ENCODE measurements at regions not wholly inside any gene's neighbourhood (a gene's known extent, or its start where the extent isn't known, plus 50 kb on each side); places are given as distances from the start of the nearest gene placed in this dataset.

DNA sequence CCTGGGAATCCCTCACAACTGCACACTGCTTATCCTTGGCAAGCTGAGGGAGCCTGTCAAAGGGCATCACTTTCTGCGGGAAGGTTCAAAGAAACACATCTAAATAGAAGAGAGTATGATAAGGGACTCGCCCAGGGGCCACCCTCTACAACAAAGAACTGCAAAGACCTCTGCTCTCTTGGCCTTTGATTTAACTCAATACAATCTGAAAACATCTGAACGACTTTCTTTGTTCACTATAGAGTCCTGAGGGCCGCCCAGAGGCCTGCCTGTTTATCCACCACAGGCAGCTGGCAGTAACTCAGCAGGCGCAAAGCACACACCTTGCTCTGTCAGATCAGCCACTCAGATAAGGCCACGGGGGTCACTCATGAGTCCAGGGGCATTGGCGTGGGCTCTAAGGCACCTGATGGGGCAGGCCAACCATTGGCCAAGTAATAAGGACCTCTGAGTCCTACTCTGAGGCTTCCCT is 139.3 kb downstream of the UNC5CL start (continued):
- TF ChIP-seq NFYB (CRISPR knock-in tag; IDR thresholded peaks at IDR 0.05) (peak; percentile 33; the same call in 1 of the 2 replicates), SIN3B (IDR thresholded peaks at IDR 0.05; ENCODE audit: low read length) (no peak)

GRCh38 chr6:40898073-40898472 is 140.9 kb downstream of the UNC5CL start:
- Histone ChIP-seq H3K4me1 (ENCODE audit: insufficient read depth, low read length) (peaks cover 87% of the 10 kb centered on the region), H3K4me3 (replicated peaks in 1 of 3; ENCODE audit: insufficient read depth in 1 of 3, low read depth in 2 of 3, low read length in 3 of 3) (no peak overlapping the region), H3K36me3 (replicated peaks in 1 of 2; ENCODE audit: control insufficient read depth in 1 of 2, insufficient read depth in 2 of 2, low read length in 2 of 2) (no peaks in the 10 kb centered on the region), H2AFZ (ENCODE audit: low read length) (no peak overlapping the region), H3K27me3 (ENCODE audit: control insufficient read depth in 1 of 2, insufficient read depth in 2 of 2, low read length in 2 of 2) (no peaks in the 10 kb centered on the region; a peak in 1 of 5 replicates), H4K20me1 (ENCODE audit: insufficient read depth, low read length) (no peaks in the 10 kb centered on the region), H3K9ac (ENCODE audit: insufficient read depth, low read depth, low read length) (no peak overlapping the region), H3K79me2 (ENCODE audit: insufficient read depth, low read length) (no peaks in the 10 kb centered on the region), H3K9me3 (ENCODE audit: low read length) (no peaks in the 10 kb centered on the region), H3K4me2 (ENCODE audit: low read depth, low read length) (no peak overlapping the region), H3K27ac (ENCODE audit: extremely low read length, insufficient read depth, low read length) (no peak overlapping the region)
- FAIRE-seq (no peak), ATAC-seq (no peak), DNase-seq (ENCODE audit: low spot score) (no peak)
- TF ChIP-seq, protein P1, sequence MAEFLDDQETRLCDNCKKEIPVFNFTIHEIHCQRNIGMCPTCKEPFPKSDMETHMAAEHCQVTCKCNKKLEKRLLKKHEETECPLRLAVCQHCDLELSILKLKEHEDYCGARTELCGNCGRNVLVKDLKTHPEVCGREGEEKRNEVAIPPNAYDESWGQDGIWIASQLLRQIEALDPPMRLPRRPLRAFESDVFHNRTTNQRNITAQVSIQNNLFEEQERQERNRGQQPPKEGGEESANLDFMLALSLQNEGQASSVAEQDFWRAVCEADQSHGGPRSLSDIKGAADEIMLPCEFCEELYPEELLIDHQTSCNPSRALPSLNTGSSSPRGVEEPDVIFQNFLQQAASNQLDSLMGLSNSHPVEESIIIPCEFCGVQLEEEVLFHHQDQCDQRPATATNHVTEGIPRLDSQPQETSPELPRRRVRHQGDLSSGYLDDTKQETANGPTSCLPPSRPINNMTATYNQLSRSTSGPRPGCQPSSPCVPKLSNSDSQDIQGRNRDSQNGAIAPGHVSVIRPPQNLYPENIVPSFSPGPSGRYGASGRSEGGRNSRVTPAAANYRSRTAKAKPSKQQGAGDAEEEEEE (CRISPR knock-in tag; IDR thresholded peaks at IDR 0.05; ENCODE audit: borderline replicate concordance) = no peak
- TF ChIP-seq ZBTB10 (CRISPR knock-in tag; IDR thresholded peaks at IDR 0.05; ENCODE audit: borderline replicate concordance) (0 out of 2 replicates have a peak, but pooled peaks have one; percentile 1), ZNF224 (CRISPR knock-in tag; IDR thresholded peaks at IDR 0.05) (no peak), ARHGAP35 (CRISPR knock-in tag; IDR thresholded peaks at IDR 0.05; ENCODE audit: borderline replicate concordance) (no peak), ZNF546 (CRISPR knock-in tag; conservative IDR thresholded peaks at IDR 0.05) (no peak), DR1 (CRISPR knock-in tag; IDR thresholded peaks at IDR 0.05) (no peak), ZNF775 (CRISPR knock-in tag; IDR thresholded peaks at IDR 0.05; ENCODE audit: borderline replicate concordance) (no peak), TARDBP (CRISPR knock-in tag; IDR thresholded peaks at IDR 0.05) (0 out of 2 replicates have a peak, but pooled peaks have one; percentile 9), ZNF629 (CRISPR knock-in tag; conservative IDR thresholded peaks at IDR 0.05) (peak; percentile 90), TAF15 (IDR thresholded peaks at IDR 0.05; ENCODE audit: low read depth, low read length, poor library complexity, severe bottlenecking) (no peak), GFI1 (CRISPR knock-in tag; IDR thresholded peaks at IDR 0.05; ENCODE audit: borderline replicate concordance) (0 out of 2 replicates have a peak, but pooled peaks have one; percentile 27), ZNF468 (CRISPR knock-in tag; IDR thresholded peaks at IDR 0.05) (no peak), PBX3 (CRISPR knock-in tag; IDR thresholded peaks at IDR 0.05; ENCODE audit: borderline replicate concordance) (no peak)
- BruUV-seq (replicated peaks) = no TSS peak
- in situ Hi-C loops (cut with HindIII; ENCODE audit: extremely low pct_ligation_motif_present, low pct_unique_long_range_greater_than_20kb) = loop anchor here (5.0 kb wide), 1 partner anchor 124 kb away; no protein-coding TSS in a partner anchor
- CTCF ChIA-PET (ENCODE audit: low intra/inter-chr PET ratio, low total read pairs) = no interaction called here
- 91% methylated on average over 1 of the region's 1 CpG for WGBS (ENCODE audit: low lambda C conversion rate)
- POLR2A ChIA-PET = no interaction called here
- intact Hi-C loops (cut with micrococcal nuclease; ENCODE audit: unreplicated experiment) = loop anchor here (2.0 to 5.0 kb wide), 3 partner anchors 59 to 175 kb away; partner anchors contain the start of genes NFYA and OARD1
